Transverse colon (tissue), 4 donors: ENCODE measurements at regions not wholly inside any gene's neighbourhood (a gene's known extent, or its start where the extent isn't known, plus 50 kb on each side); places are given as distances from the start of the nearest gene placed in this dataset.

ENCODE experiments used
- CTCF ChIP-seq, 5 experiments: fragments of 200-600 bp in 3 of 5; fragments of 450-650 bp in 2 of 5; sonication (generic) in 3 of 5; IDR thresholded peaks; 1 replicate in 2 of 5; 2 replicates in 3 of 5; pipeline ENCODE4 v1.5.1; 2016 to 2017; ENCODE audit warnings: antibody characterized with exemption in 5 of 5, inconsistent platforms in 3 of 5, mild to moderate bottlenecking in 2 of 5, moderate library complexity in 1 of 5
- EP300 ChIP-seq: sonication (generic); formaldehyde crosslinking; IDR thresholded peaks from one replicate; pipeline ENCODE4 v1.6.1; 2017; ENCODE audit warnings: antibody characterized with exemption, low read depth
- POLR2A ChIP-seq: fragments of 450-650 bp; IDR thresholded peaks from one replicate; pipeline ENCODE4 v1.6.1; 2016; ENCODE audit warnings: antibody characterized with exemption, mild to moderate bottlenecking, moderate library complexity
- POLR2AphosphoS5 ChIP-seq, 3 donors: sonication (generic); formaldehyde crosslinking; IDR thresholded peaks; one replicate each; pipeline ENCODE4 v1.6.1; 2016; ENCODE audit warnings: antibody characterized with exemption in 3 of 3

DNA sequence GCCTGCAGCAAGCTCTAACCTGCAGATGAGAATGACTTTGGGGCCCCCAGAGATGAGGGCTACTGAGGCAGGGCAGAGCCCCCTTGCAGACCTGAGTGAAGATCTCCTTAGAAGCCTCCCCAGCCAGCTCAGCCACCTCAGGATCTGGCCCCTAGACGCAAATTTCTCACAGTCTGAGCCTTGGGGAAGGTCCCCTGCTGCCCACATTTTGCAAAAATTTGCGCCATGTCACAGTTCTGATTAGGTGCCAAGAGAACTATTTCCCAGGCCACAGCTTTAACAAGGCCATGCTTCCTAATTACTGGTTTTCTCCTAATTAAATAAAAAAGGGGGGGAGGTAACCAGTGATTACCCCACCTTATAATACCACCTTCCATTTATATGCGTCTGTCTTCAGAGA is 81.0 kb upstream of the HES1 start:
- TF ChIP-seq EP300 (no peak), CTCF (IDR thresholded peaks at IDR 0.05) (no peak), POLR2AphosphoS5 (IDR thresholded peaks at IDR 0.05) (no peak), POLR2A (no peak)
